HEK293T (cell line): ENCODE measurements at regions not wholly inside any gene's neighbourhood (a gene's known extent, or its start where the extent isn't known, plus 50 kb on each side); places are given as distances from the start of the nearest gene placed in this dataset.

Experiments used
- ARNT ChIP-seq: fragments of 450-650 bp; IDR thresholded peaks from 2 replicates; pipeline ENCODE4 v1.6.1; 2017; ENCODE audit warnings: mild to moderate bottlenecking
- BHLHE40 ChIP-seq: fragments of 450-650 bp; IDR thresholded peaks from 2 replicates; pipeline ENCODE4 v1.6.1; 2016; ENCODE audit warnings: mild to moderate bottlenecking, moderate library complexity, borderline replicate concordance
- ELF4 ChIP-seq: fragments of 450-650 bp; IDR thresholded peaks from 2 replicates; pipeline ENCODE4 v1.6.1; 2017; ENCODE audit warnings: antibody characterized with exemption
- FOXM1 ChIP-seq: fragments of 450-650 bp; IDR thresholded peaks from 2 replicates; pipeline ENCODE4 v1.6.1; 2017; ENCODE audit warnings: mild to moderate bottlenecking, borderline replicate concordance
- HDGF ChIP-seq: fragments of 450-650 bp; IDR thresholded peaks from 2 replicates; pipeline ENCODE4 v1.6.1; 2017; ENCODE audit warnings: antibody characterized with exemption, borderline replicate concordance
- SP1 ChIP-seq: fragments of 450-650 bp; IDR thresholded peaks from 2 replicates; pipeline ENCODE4 v1.6.1; 2017

GRCh38 chr1:238161955-238162354 is 271.2 kb upstream of the ZP4 start:
- TF ChIP-seq FOXM1 (no peak), ARNT (no peak), HDGF (no peak), SP1 (no peak), BHLHE40 (no peak), ELF4 (no peak)
